ENCODE measurements at regions not wholly inside any gene's neighbourhood (a gene's known extent, or its start where the extent isn't known, plus 50 kb on each side); places are given as distances from the start of the nearest gene placed in this dataset.

DNA sequence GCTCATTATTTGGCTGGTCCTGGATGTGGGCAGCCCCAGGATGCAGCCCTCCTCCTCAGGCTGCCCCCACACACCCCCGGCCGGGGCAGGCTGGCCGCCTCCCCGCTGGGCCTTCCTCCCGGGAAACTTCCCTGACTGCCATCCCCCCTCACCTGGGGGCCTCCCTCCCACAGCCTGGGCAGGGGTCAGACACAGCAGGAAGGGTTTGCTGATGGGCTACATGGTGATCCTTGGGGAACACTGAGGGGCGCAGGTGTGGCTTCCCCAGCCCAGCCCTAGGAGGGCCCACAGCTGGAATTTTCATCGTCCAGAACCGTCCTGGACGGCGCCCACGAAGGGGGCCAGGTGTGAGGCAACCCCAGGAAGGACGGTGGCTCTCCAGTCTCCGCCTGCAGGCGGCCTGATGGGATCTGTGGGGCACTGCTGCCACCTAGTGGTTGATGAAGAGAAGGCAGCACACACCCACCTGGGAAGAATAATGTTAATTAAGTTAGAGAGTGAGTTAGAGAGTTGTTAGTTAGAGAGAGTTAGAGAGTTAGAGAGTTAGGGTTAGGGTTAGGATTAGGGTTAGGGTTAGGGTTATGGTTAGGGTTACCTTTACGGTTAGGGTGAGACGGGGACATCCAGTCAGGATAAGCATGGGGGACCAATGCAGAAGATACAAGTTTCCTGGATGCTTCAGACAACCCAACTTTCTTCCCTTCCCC, 75.9 kb upstream of the PRR5 start:
- TF ChIP-seq, protein P1, sequence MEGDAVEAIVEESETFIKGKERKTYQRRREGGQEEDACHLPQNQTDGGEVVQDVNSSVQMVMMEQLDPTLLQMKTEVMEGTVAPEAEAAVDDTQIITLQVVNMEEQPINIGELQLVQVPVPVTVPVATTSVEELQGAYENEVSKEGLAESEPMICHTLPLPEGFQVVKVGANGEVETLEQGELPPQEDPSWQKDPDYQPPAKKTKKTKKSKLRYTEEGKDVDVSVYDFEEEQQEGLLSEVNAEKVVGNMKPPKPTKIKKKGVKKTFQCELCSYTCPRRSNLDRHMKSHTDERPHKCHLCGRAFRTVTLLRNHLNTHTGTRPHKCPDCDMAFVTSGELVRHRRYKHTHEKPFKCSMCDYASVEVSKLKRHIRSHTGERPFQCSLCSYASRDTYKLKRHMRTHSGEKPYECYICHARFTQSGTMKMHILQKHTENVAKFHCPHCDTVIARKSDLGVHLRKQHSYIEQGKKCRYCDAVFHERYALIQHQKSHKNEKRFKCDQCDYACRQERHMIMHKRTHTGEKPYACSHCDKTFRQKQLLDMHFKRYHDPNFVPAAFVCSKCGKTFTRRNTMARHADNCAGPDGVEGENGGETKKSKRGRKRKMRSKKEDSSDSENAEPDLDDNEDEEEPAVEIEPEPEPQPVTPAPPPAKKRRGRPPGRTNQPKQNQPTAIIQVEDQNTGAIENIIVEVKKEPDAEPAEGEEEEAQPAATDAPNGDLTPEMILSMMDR (IDR thresholded peaks at IDR 0.05 in 2 of 3, conservative IDR thresholded peaks at IDR 0.05 in 1 of 3; ENCODE audit: insufficient read depth in 2 of 3, low read depth in 1 of 3, low read length in 3 of 3): peak; percentile 88 to 98 (median 96)
- TF ChIP-seq TBL1XR1 (IDR thresholded peaks at IDR 0.05; ENCODE audit: low read length in 2 of 2): no peak
- TF ChIP-seq ZBTB1 (CRISPR knock-in tag; IDR thresholded peaks at IDR 0.05; ENCODE audit: borderline replicate concordance, low read depth): no peak
- no peak for TF ChIP-seq FOSL1 (tag; conservative IDR thresholded peaks at IDR 0.05)
- no peak for TF ChIP-seq EGR1 (conservative IDR thresholded peaks at IDR 0.05)
- TF ChIP-seq, protein P2, sequence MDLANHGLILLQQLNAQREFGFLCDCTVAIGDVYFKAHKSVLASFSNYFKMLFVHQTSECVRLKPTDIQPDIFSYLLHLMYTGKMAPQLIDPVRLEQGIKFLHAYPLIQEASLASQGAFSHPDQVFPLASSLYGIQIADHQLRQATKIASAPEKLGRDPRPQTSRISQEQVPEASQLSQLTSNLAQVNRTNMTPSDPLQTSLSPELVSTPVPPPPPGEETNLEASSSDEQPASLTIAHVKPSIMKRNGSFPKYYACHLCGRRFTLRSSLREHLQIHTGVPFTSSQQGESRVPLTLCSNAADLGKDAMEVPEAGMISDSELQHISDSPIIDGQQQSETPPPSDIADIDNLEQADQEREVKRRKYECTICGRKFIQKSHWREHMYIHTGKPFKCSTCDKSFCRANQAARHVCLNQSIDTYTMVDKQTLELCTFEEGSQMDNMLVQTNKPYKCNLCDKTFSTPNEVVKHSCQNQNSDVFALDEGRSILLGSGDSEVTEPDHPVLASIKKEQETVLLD (IDR thresholded peaks at IDR 0.05): no peak
- TF ChIP-seq CCAR2 (IDR thresholded peaks at IDR 0.05; ENCODE audit: low read depth, low read length): no peak
- no peak for TF ChIP-seq POLR2A (conservative IDR thresholded peaks at IDR 0.05)
- TF ChIP-seq, protein P3, sequence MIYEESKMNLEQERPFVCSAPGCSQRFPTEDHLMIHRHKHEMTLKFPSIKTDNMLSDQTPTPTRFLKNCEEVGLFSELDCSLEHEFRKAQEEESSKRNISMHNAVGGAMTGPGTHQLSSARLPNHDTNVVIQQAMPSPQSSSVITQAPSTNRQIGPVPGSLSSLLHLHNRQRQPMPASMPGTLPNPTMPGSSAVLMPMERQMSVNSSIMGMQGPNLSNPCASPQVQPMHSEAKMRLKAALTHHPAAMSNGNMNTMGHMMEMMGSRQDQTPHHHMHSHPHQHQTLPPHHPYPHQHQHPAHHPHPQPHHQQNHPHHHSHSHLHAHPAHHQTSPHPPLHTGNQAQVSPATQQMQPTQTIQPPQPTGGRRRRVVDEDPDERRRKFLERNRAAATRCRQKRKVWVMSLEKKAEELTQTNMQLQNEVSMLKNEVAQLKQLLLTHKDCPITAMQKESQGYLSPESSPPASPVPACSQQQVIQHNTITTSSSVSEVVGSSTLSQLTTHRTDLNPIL (CRISPR knock-in tag; IDR thresholded peaks at IDR 0.05): no peak
- TF ChIP-seq YBX1 (IDR thresholded peaks at IDR 0.05): no peak

Measured in K562 (cell line).